OCI-LY1 (cell line): ENCODE measurements at regions not wholly inside any gene's neighbourhood (a gene's known extent, or its start where the extent isn't known, plus 50 kb on each side); places are given as distances from the start of the nearest gene placed in this dataset.

Experiments used
- CTCF ChIP-seq: fragments of 200-600 bp; sonication (generic), shearing (Covaris generic); IDR thresholded peaks from 2 replicates; pipeline ENCODE4 v1.5.1; 2017; ENCODE audit warnings: mild to moderate bottlenecking, antibody characterized with exemption, low read length, moderate library complexity, mixed read lengths
- EZH2 ChIP-seq: fragments of 200-600 bp; sonication (generic), shearing (Covaris generic); IDR thresholded peaks from 2 replicates; pipeline ENCODE4 v1.8.0; 2017; ENCODE audit warnings: borderline replicate concordance, mixed run types, mild to moderate bottlenecking, antibody characterized with exemption, low read length, moderate library complexity, mixed read lengths

GRCh38 chr7:3234851-3235250 lies 66.2 kb upstream of the SDK1 start:
- TF ChIP-seq CTCF (no peak), EZH2 (no peak)
